T-helper 2 cell treated with Interferon-gamma antibody and Interleukin-4, amounts not matched to agents 100 ng/mL and 5 ng/mL, for 36 hours (primary cell): ENCODE measurements at regions not wholly inside any gene's neighbourhood (a gene's known extent, or its start where the extent isn't known, plus 50 kb on each side); places are given as distances from the start of the nearest gene placed in this dataset.

Experiments used
- intact Hi-C: fragments of 100-400 bp; cut with micrococcal nuclease; formaldehyde crosslinking; loops from one replicate; pipeline ENCODE4 v1.15.1; 2023

- intact Hi-C loops = no loop called here
Observed at GRCh38 chr14:86533834-86534233, 1003.9 kb downstream of the FLRT2 start.

GRCh38 chr14:86532219-86532618, 1002.3 kb downstream of the FLRT2 start:
- intact Hi-C loops = no loop called here

DNA sequence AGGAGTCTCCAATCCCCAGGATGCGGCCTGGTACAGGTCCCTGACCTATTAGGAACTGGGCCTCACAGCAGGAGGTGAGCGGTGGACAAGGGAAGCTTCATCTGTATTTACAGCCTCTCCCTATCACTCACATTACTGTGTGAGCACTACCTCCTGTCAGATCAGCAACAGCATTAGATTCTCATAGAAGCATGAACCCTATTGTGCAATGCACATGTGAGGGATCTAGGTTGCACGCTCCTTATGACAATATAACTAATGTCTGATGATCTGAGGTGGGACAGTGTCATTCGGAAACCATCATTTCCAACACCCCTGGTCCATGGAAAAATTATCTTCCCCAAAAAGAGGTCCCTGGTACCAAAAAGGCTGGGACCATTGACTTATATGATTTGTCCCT, 1000.5 kb downstream of the FLRT2 start:
- intact Hi-C loops = no loop called here

- intact Hi-C loops = no loop called here
Observed at GRCh38 chr14:86527312-86527711, 997.4 kb downstream of the FLRT2 start.

DNA sequence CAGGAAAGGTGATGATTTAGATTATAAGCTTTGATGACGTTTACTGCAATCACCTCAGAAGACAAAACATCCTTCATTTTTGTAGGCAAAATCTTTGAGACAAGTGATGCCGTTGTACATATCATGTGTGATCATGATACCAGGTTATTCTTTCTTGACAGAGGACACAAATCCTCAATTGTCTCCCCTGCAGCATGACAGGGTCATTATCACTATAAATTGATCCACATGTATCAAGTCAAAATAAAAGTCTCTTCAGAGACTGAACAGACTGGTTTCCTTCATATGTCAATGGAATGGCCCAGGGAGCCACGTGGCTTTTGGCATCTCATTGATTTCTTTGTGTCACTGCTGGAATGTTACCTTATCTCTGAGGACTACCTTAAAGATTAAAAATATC, 995.7 kb downstream of the FLRT2 start:
- intact Hi-C loops = no loop called here

GRCh38 chr14:86521843-86522242, 991.9 kb downstream of the FLRT2 start:
- intact Hi-C loops = no loop called here

GRCh38 chr14:86521031-86521730, 991.2 kb downstream of the FLRT2 start:
- intact Hi-C loops = no loop called here

- intact Hi-C loops = no loop called here
Observed at GRCh38 chr14:86518298-86518697, 988.4 kb downstream of the FLRT2 start.

DNA sequence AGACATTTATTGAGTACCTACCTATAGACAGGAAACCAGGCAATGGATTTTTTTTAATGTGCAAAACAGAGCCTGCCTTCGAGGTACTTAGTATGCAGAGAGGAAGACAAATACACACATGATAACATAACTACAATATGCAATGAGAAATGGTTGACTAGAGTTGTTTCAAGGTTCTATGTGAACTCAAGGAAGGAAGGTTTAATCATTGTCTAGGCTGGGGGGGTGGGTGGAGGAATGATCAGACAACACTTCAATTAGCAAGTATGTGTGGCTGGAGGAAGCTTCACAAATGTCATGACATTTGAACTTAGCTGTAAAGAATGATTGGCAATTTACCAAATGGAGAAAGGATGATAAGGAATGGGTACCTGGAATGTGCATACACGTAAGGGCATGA, 985.3 kb downstream of the FLRT2 start:
- intact Hi-C loops = no loop called here

- intact Hi-C loops = no loop called here
Observed at GRCh38 chr14:86513564-86513963, 983.6 kb downstream of the FLRT2 start.

DNA sequence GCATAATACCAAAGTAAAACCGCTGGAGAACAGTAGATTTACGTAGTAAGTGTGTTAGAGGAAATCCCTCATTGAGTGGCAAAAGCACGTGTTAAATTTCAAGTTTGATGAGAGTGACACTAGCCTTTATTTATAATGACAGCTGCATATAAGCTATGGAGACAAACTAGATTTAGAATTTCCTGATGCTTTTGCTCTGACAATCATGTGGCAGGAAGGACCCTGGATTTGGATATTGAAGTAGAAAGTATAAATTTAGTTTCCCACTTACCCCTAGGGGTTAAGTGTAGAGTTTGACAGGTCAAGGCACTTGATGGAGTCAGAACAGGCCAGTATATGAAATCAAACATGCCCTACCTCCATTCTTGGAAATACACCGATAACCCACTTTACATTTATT, 983.1 kb downstream of the FLRT2 start:
- intact Hi-C loops = no loop called here

- intact Hi-C loops = no loop called here
Observed at GRCh38 chr14:86510491-86510890, 980.5 kb downstream of the FLRT2 start.

DNA sequence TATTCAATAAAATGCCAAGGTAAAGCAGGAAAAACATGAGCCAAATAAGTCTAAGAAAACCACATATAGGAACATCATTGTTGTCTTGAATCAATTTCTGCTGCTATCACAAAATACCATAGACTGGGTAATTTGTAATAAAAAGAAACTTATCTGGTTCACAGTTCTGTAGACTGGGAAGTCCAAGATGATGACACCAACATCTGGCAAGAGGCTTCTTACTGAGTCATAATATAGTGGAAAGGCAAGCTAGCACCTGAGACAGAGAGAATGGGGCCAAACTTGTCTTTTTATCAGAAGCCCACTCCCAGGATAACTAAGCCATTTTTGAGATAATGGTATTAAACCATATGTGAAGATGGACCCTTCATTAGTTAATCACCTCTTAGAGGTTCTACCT, 975.9 kb downstream of the FLRT2 start:
- intact Hi-C loops = no loop called here

GRCh38 chr14:86501611-86502010, 971.7 kb downstream of the FLRT2 start:
- intact Hi-C loops = no loop called here

- intact Hi-C loops = no loop called here
Observed at GRCh38 chr14:86491743-86492142, 961.8 kb downstream of the FLRT2 start.

GRCh38 chr14:86481104-86481503, 951.2 kb downstream of the FLRT2 start:
- intact Hi-C loops = no loop called here

DNA sequence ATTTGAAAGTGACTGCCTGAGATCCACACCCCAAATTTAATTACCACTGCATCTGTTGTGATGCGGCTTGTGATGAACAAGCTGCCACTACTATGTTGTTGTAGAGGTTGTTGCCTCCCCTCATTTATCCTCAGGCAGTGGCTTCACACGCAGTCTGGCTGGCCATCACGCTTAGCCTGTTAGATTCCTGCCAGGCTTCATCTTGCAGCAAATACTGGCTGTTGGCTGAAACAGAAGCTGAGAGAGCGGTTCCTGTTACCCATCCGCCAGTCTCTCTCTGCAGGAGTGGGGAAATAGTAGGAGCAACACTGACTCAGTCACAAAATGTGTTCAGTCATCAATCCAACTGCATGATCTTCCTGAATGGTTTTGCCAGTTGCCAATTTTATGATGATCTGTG, 934.4 kb downstream of the FLRT2 start:
- intact Hi-C loops = no loop called here

- intact Hi-C loops = no loop called here
Observed at GRCh38 chr14:86462193-86462753, 932.3 kb downstream of the FLRT2 start.

- intact Hi-C loops = no loop called here
Observed at GRCh38 chr14:86457481-86458135, 927.7 kb downstream of the FLRT2 start.

DNA sequence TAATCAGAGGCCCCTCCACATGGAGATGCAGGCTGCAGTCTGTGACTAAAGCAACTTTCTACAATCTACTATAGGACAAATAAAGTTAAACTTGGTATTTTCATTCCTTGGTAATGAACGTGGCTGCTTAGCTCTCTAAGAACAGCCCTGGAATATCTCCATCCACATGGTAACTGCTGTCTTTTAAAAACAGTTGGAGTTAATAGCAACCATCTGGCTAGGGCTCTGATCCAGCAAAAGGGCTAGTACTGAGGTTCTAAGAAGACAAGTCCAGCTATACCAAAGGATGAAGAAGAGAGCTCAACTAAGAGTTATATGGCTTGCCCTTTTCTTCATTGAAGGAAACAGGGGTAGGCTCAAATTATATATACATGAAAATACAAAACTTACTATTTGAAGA, 920.1 kb downstream of the FLRT2 start:
- intact Hi-C loops = no loop called here

DNA sequence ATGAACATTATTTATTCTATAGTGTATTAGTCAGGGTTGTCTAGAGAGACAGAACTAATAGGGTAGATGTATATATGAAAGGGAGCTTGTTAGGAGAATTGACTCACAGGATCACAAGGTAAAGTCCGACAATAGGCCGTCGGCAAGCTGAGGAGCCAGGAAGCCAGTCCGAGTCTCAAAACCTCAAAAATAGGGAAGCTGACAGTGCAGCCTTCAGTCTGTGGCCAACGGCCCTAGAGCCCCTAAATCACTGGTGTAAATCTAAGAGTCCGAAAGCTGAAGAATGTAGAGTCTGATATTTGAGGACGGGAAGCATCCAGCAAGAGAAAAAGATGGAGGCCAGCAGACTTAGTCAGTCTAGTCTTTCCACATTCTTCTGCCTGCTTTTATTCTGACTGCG, 912.2 kb downstream of the FLRT2 start:
- intact Hi-C loops = no loop called here

- intact Hi-C loops = no loop called here
Observed at GRCh38 chr14:86430853-86431252, 900.9 kb downstream of the FLRT2 start.

- intact Hi-C loops = no loop called here
Observed at GRCh38 chr14:86423214-86423613, 893.3 kb downstream of the FLRT2 start.
